ENCODE measurements at regions not wholly inside any gene's neighbourhood (a gene's known extent, or its start where the extent isn't known, plus 50 kb on each side); places are given as distances from the start of the nearest gene placed in this dataset.

GRCh38 chr4:123619326-123619725, 222.7 kb downstream of the SPRY1 start:
- Mint-ChIP-seq H3K9me3 (ENCODE audit: insufficient read depth) (no peaks in the 10 kb centered on the region), H3K4me3 (no peak overlapping the region), H3K27me3 (no peaks in the 10 kb centered on the region), H3K4me1 (peaks cover 17% of the 10 kb centered on the region), H3K27ac (no peak overlapping the region)
- intact Hi-C loops (cut with micrococcal nuclease), result no loop called here
- ATAC-seq (ENCODE audit: low read depth) (no peak), DNase-seq (no peak)
- CTCF ChIA-PET, result interaction anchor here (1.2 kb wide), 1 partner anchor 54 kb away, joined by 3 read pairs; no protein-coding TSS in a partner anchor
- no peak overlapping the region for H3K27ac ChIP-seq (ENCODE audit: low read length in 2 of 2)
- H3K4me3 ChIP-seq (ENCODE audit: control extremely low read depth in 1 of 5, extremely low read depth in 1 of 5, insufficient read depth in 1 of 5, low read depth in 2 of 5, low read length in 4 of 5), result no peak overlapping the region
- no peaks in the 10 kb centered on the region for H4K20me1 ChIP-seq (ENCODE audit: control insufficient read depth, insufficient read depth, low read length, poor library complexity, severe bottlenecking)
- POLR2A ChIA-PET, result no interaction called here
- no peaks in the 10 kb centered on the region for H3K79me2 ChIP-seq (ENCODE audit: control insufficient read depth, insufficient read depth, low read length)
- no peak overlapping the region for H3K4me2 ChIP-seq (replicated peaks; ENCODE audit: low read depth, low read length, poor library complexity, severe bottlenecking)
- peaks cover 15 to 17% of the 10 kb centered on the region in 2 donors for H3K4me1 ChIP-seq (ENCODE audit: control insufficient read depth in 2 of 2, insufficient read depth in 2 of 2, low read length in 2 of 2)
- TF ChIP-seq CTCF (IDR thresholded peaks at IDR 0.05) (no peak), EZH2 (IDR thresholded peaks at IDR 0.05; ENCODE audit: borderline replicate concordance, insufficient read depth, low read depth, low read length, poor library complexity, severe bottlenecking) (no peak)
- H3K9ac ChIP-seq (ENCODE audit: low read length), result no peak overlapping the region
- WGBS (ENCODE audit: insufficient coverage), result no CpG with 5 or more reads among the region's 1 CpG
- no peaks in the 10 kb centered on the region for H3K9me3 ChIP-seq (ENCODE audit: control extremely low read depth in 1 of 3, control insufficient read depth in 2 of 3, insufficient read depth in 1 of 3, low read length in 2 of 3)
- H3K27me3 ChIP-seq (replicated peaks in 1 of 4; ENCODE audit: control extremely low read depth in 1 of 4, control insufficient read depth in 3 of 4, insufficient read depth in 4 of 4, low read length in 3 of 4), result no peaks in the 10 kb centered on the region
- H2AFZ ChIP-seq (ENCODE audit: insufficient read depth, low read depth, low read length, poor library complexity, severe bottlenecking), result no peak overlapping the region
- H3K36me3 ChIP-seq (replicated peaks in 1 of 2; ENCODE audit: control extremely low read depth in 1 of 2, control insufficient read depth in 1 of 2, extremely low read depth in 1 of 2, insufficient read depth in 2 of 2, low read length in 1 of 2), result no peaks in the 10 kb centered on the region

GRCh38 chr4:123619895-123620294, 223.3 kb downstream of the SPRY1 start:
- no peaks in the 10 kb centered on the region for H3K27me3 Mint-ChIP-seq
- Histone ChIP-seq H2AFZ (ENCODE audit: insufficient read depth, low read depth, low read length, poor library complexity, severe bottlenecking) (no peak overlapping the region), H3K4me2 (replicated peaks; ENCODE audit: low read depth, low read length, poor library complexity, severe bottlenecking) (no peak overlapping the region), H3K9me3 (ENCODE audit: control extremely low read depth in 1 of 3, control insufficient read depth in 2 of 3, insufficient read depth in 1 of 3, low read length in 2 of 3) (no peaks in the 10 kb centered on the region), H3K4me1 (ENCODE audit: control insufficient read depth in 2 of 2, insufficient read depth in 2 of 2, low read length in 2 of 2) (peaks cover 15 to 17% of the 10 kb centered on the region in 2 donors), H4K20me1 (ENCODE audit: control insufficient read depth, insufficient read depth, low read length, poor library complexity, severe bottlenecking) (no peaks in the 10 kb centered on the region), H3K79me2 (ENCODE audit: control insufficient read depth, insufficient read depth, low read length) (no peaks in the 10 kb centered on the region), H3K27me3 (replicated peaks in 1 of 4; ENCODE audit: control extremely low read depth in 1 of 4, control insufficient read depth in 3 of 4, insufficient read depth in 4 of 4, low read length in 3 of 4) (no peaks in the 10 kb centered on the region), H3K4me3 (ENCODE audit: control extremely low read depth in 1 of 5, extremely low read depth in 1 of 5, insufficient read depth in 1 of 5, low read depth in 2 of 5, low read length in 4 of 5) (no peak overlapping the region), H3K27ac (ENCODE audit: low read length in 2 of 2) (no peak overlapping the region), H3K9ac (ENCODE audit: low read length) (no peak overlapping the region), H3K36me3 (replicated peaks in 1 of 2; ENCODE audit: control extremely low read depth in 1 of 2, control insufficient read depth in 1 of 2, extremely low read depth in 1 of 2, insufficient read depth in 2 of 2, low read length in 1 of 2) (no peaks in the 10 kb centered on the region)
- no peak overlapping the region for H3K4me3 Mint-ChIP-seq
- no peak for TF ChIP-seq CTCF (IDR thresholded peaks at IDR 0.05)
- ATAC-seq (ENCODE audit: low read depth) (no peak), DNase-seq (no peak)
- H3K27ac Mint-ChIP-seq, result no peak overlapping the region
- no peaks in the 10 kb centered on the region for H3K9me3 Mint-ChIP-seq (ENCODE audit: insufficient read depth)
- intact Hi-C loops (cut with micrococcal nuclease), result no loop called here
- H3K4me1 Mint-ChIP-seq, result peaks cover 17% of the 10 kb centered on the region
- ChIA-PET CTCF (interaction anchor here (1.2 kb wide), 1 partner anchor 55 kb away, joined by 3 read pairs; no protein-coding TSS in a partner anchor), POLR2A (no interaction called here)

Measured in B cell (primary cell).